Tibial nerve (tissue), 4 donors: ENCODE measurements at regions not wholly inside any gene's neighbourhood (a gene's known extent, or its start where the extent isn't known, plus 50 kb on each side); places are given as distances from the start of the nearest gene placed in this dataset.

Experiments
- DNase-seq, 2 donors: peaks; one replicate each; pipeline ENCODE4 v3.0.0-alpha.2; 2019; ENCODE audit warnings: low spot score in 2 of 2
- H3K27ac ChIP-seq, 4 donors: fragments of 200-600 bp; sonication (generic) in 3 of 4; one replicate each; pipeline ENCODE4 v1.5.1; 2017 to 2019; ENCODE audit warnings: mild to moderate bottlenecking in 1 of 4
- H3K27me3 ChIP-seq, 2 donors: fragments of 200-600 bp; sonication (generic) in 1 of 2; one replicate each; pipeline versions ENCODE4 v1.5.1 to v1.6.0; 2017 to 2019
- H3K36me3 ChIP-seq, 3 donors: fragments of 200-600 bp; sonication (generic); one replicate each; pipeline ENCODE4 v1.5.1; 2018 to 2019
- H3K4me1 ChIP-seq, 4 donors: fragments of 200-600 bp; sonication (generic) in 3 of 4; one replicate each; pipeline ENCODE4 v1.5.1; 2017 to 2019
- H3K4me3 ChIP-seq, 4 donors: fragments of 200-600 bp; sonication (generic) in 3 of 4; one replicate each; pipeline ENCODE4 v1.5.1; 2017 to 2019; ENCODE audit warnings: mild to moderate bottlenecking in 1 of 4, moderate library complexity in 1 of 4
- H3K9me3 ChIP-seq, 4 donors: fragments of 200-600 bp; sonication (generic) in 3 of 4; one replicate each; pipeline ENCODE4 v1.5.1; 2017 to 2019
- CTCF ChIP-seq, 5 experiments: fragments of 200-600 bp in 3 of 5; fragments of 450-650 bp in 2 of 5; sonication (generic) in 3 of 5; IDR thresholded peaks; one replicate each; pipeline ENCODE4 v1.5.1; 2016 to 2019; ENCODE audit warnings: antibody characterized with exemption in 5 of 5, mild to moderate bottlenecking in 3 of 5, moderate library complexity in 2 of 5
- EP300 ChIP-seq, 2 donors: sonication (generic); formaldehyde crosslinking; IDR thresholded peaks; one replicate each; pipeline ENCODE4 v1.6.1; 2017; ENCODE audit warnings: antibody characterized with exemption in 2 of 2, mild to moderate bottlenecking in 1 of 2
- POLR2A ChIP-seq, 2 donors: fragments of 450-650 bp; IDR thresholded peaks; one replicate each; pipeline ENCODE4 v1.6.1; 2017; ENCODE audit warnings: antibody characterized with exemption in 2 of 2, mild to moderate bottlenecking in 2 of 2, moderate library complexity in 2 of 2
- WGBS, 2 donors: methylation state at CpG; one replicate each; pipeline ENCODE4 v1.1.5; 2018; 5-methylcytosine and 5-hydroxymethylcytosine counted together

GRCh38 chr6:92790381-92790780 lies 629.0 kb downstream of the EPHA7 start:
- H3K4me3 ChIP-seq: no peak overlapping the region
- TF ChIP-seq POLR2A (IDR thresholded peaks at IDR 0.05) (no peak), EP300 (IDR thresholded peaks at IDR 0.05) (no peak), CTCF (IDR thresholded peaks at IDR 0.05) (no peak)
- no peaks in the 10 kb centered on the region for H3K36me3 ChIP-seq
- H3K4me1 ChIP-seq: no peaks in the 10 kb centered on the region
- no peak for DNase-seq
- 36 to 48% methylated on average over 3 of the region's 3 CpGs for WGBS, 2 donors
- no peaks in the 10 kb centered on the region for H3K9me3 ChIP-seq
- no peaks in the 10 kb centered on the region for H3K27me3 ChIP-seq
- H3K27ac ChIP-seq: no peak overlapping the region

- DNase-seq: no peak
- WGBS, 2 donors: 83 to 95% methylated on average over 1 of the region's 1 CpG
Measured at GRCh38 chr6:92784235-92784634, 635.1 kb downstream of the EPHA7 start.

GRCh38 chr6:92779746-92780145 lies 639.6 kb downstream of the EPHA7 start:
- H3K36me3 ChIP-seq: no peaks in the 10 kb centered on the region
- H3K4me1 ChIP-seq: peaks cover 0 to 11% (median 0%) of the 10 kb centered on the region in 4 donors
- WGBS, 2 donors: 0 to 6% methylated on average over 1 of the region's 1 CpG
- H3K9me3 ChIP-seq: no peaks in the 10 kb centered on the region
- TF ChIP-seq CTCF (IDR thresholded peaks at IDR 0.05) (no peak), POLR2A (IDR thresholded peaks at IDR 0.05) (no peak), EP300 (IDR thresholded peaks at IDR 0.05) (no peak)
- no peak overlapping the region for H3K4me3 ChIP-seq
- no peaks in the 10 kb centered on the region for H3K27me3 ChIP-seq
- DNase-seq: peak in 1 of 2 donors; percentile 23
- H3K27ac ChIP-seq: no peak overlapping the region

More at GRCh38 chr6:92784235-92784634, 635.1 kb downstream of the EPHA7 start:
- H3K9me3 ChIP-seq: no peaks in the 10 kb centered on the region
- H3K4me3 ChIP-seq: no peak overlapping the region
- no peak for TF ChIP-seq CTCF (IDR thresholded peaks at IDR 0.05)
- H3K27me3 ChIP-seq: no peaks in the 10 kb centered on the region
- H3K36me3 ChIP-seq: no peaks in the 10 kb centered on the region
- no peak overlapping the region for H3K27ac ChIP-seq
- H3K4me1 ChIP-seq: peaks cover 0 to 6% (median 0%) of the 10 kb centered on the region in 4 donors

GRCh38 chr6:92777146-92777740 lies 642.1 kb downstream of the EPHA7 start:
- Histone ChIP-seq H3K4me3 (no peak overlapping the region), H3K27me3 (no peaks in the 10 kb centered on the region), H3K36me3 (no peaks in the 10 kb centered on the region), H3K27ac (no peak overlapping the region), H3K9me3 (no peaks in the 10 kb centered on the region), H3K4me1 (peaks cover 0 to 11% (median 0%) of the 10 kb centered on the region in 4 donors)
- DNase-seq: no peak
- 5 to 19% methylated on average over 1 of the region's 1 CpG for WGBS, 2 donors
- TF ChIP-seq CTCF (IDR thresholded peaks at IDR 0.05) (peak in 3 of 5 experiments; percentile 29 to 51 (median 31)), EP300 (IDR thresholded peaks at IDR 0.05) (no peak)

- H3K27me3 ChIP-seq: no peaks in the 10 kb centered on the region
- H3K4me3 ChIP-seq: no peak overlapping the region
- H3K27ac ChIP-seq: no peak overlapping the region
- 73 to 91% methylated on average over 5 of the region's 5 CpGs for WGBS, 2 donors
- H3K4me1 ChIP-seq: no peaks in the 10 kb centered on the region
- TF ChIP-seq EP300 (IDR thresholded peaks at IDR 0.05): no peak
- TF ChIP-seq POLR2A (IDR thresholded peaks at IDR 0.05): no peak
- TF ChIP-seq CTCF (IDR thresholded peaks at IDR 0.05): no peak
- H3K9me3 ChIP-seq: no peaks in the 10 kb centered on the region
- H3K36me3 ChIP-seq: no peaks in the 10 kb centered on the region
- no peak for DNase-seq
Measured at GRCh38 chr6:92770540-92770939, 648.8 kb downstream of the EPHA7 start.
